ENCODE measurements at regions not wholly inside any gene's neighbourhood (a gene's known extent, or its start where the extent isn't known, plus 50 kb on each side); places are given as distances from the start of the nearest gene placed in this dataset.

GRCh38 chr4:12170308-12170707 is 741.6 kb upstream of the HS3ST1 start:
- H3K4me1 ChIP-seq = no peaks in the 10 kb centered on the region
- H3K4me3 ChIP-seq = no peak overlapping the region
- DNase-seq (ENCODE audit: low read depth in 1 of 2, low spot score in 1 of 2) (no peak), FAIRE-seq (no peak), ATAC-seq (no peak)
- H3K27ac ChIP-seq = no peak overlapping the region
- CTCF ChIA-PET = no interaction called here
- POLR2A ChIA-PET = no interaction called here
- under 1% methylated on average over 4 of the region's 4 CpGs for WGBS (ENCODE audit: missing lambda C conversion rate)
- TF ChIP-seq EHF (CRISPR knock-in tag; IDR thresholded peaks at IDR 0.05) = no peak
- TF ChIP-seq HOXB5 (CRISPR knock-in tag; IDR thresholded peaks at IDR 0.05) = no peak
- TF ChIP-seq ELK1 (IDR thresholded peaks at IDR 0.05; ENCODE audit: low read depth, low read length) = no peak
- no peak for TF ChIP-seq FOSL2 (IDR thresholded peaks at IDR 0.05)
- no peak for TF ChIP-seq FOSL2 (CRISPR knock-in tag; IDR thresholded peaks at IDR 0.05)
- TF ChIP-seq EHMT2 (IDR thresholded peaks at IDR 0.05; ENCODE audit: low read depth) = no peak
- no peak for TF ChIP-seq MAX (IDR thresholded peaks at IDR 0.05)
- no peak for TF ChIP-seq HMGXB4 (CRISPR knock-in tag; IDR thresholded peaks at IDR 0.05; ENCODE audit: borderline replicate concordance)
- no peak for TF ChIP-seq HOXA7 (CRISPR knock-in tag; IDR thresholded peaks at IDR 0.05)
- TF ChIP-seq RCOR1 (IDR thresholded peaks at IDR 0.05; ENCODE audit: low read depth, low read length) = no peak
- TF ChIP-seq USF2 (IDR thresholded peaks at IDR 0.05) = no peak
- TF ChIP-seq ATOH8 (CRISPR knock-in tag; IDR thresholded peaks at IDR 0.05; ENCODE audit: low read depth) = no peak
- TF ChIP-seq CHD4 (IDR thresholded peaks at IDR 0.05; ENCODE audit: borderline replicate concordance) = no peak
- no peak for TF ChIP-seq CBX8 (IDR thresholded peaks at IDR 0.05)
- no peak for TF ChIP-seq JUN (IDR thresholded peaks at IDR 0.05)
- no peak for TF ChIP-seq MYC (IDR thresholded peaks at IDR 0.05; ENCODE audit: borderline replicate concordance, low read length)
- no peak for TF ChIP-seq E2F6 (IDR thresholded peaks at IDR 0.05; ENCODE audit: borderline replicate concordance, low read depth)
- TF ChIP-seq FOSB (CRISPR knock-in tag; IDR thresholded peaks at IDR 0.05) = no peak
- TF ChIP-seq ZSCAN20 (CRISPR knock-in tag; IDR thresholded peaks at IDR 0.05) = no peak
- H3K4me2 ChIP-seq = no peak overlapping the region
- no peaks in the 10 kb centered on the region for H3K9me3 ChIP-seq

- DNase-seq (ENCODE audit: low read depth in 1 of 2, low spot score in 1 of 2) (no peak), FAIRE-seq (no peak), ATAC-seq (no peak)
- H3K4me1 ChIP-seq = no peaks in the 10 kb centered on the region
- H3K4me2 ChIP-seq = no peak overlapping the region
- ChIA-PET POLR2A (no interaction called here), CTCF (no interaction called here)
- no peak overlapping the region for H3K27ac ChIP-seq
- no peak overlapping the region for H3K4me3 ChIP-seq
- no peaks in the 10 kb centered on the region for H3K9me3 ChIP-seq
- TF ChIP-seq BCL3 (IDR thresholded peaks at IDR 0.05) (no peak), HMGXB4 (CRISPR knock-in tag; IDR thresholded peaks at IDR 0.05; ENCODE audit: borderline replicate concordance) (no peak), CBX2 (IDR thresholded peaks at IDR 0.05; ENCODE audit: borderline replicate concordance, low read depth) (no peak), BHLHE40 (IDR thresholded peaks at IDR 0.05; ENCODE audit: low read depth, low read length) (no peak), ZC3H11A (IDR thresholded peaks at IDR 0.05) (no peak), RCOR1 (IDR thresholded peaks at IDR 0.05; ENCODE audit: low read depth, low read length) (no peak), HDAC2 (IDR thresholded peaks at IDR 0.05) (no peak), FOSB (CRISPR knock-in tag; IDR thresholded peaks at IDR 0.05) (no peak), ESRRA (IDR thresholded peaks at IDR 0.05; ENCODE audit: borderline replicate concordance, low read length) (no peak), NFE2L2 (conservative IDR thresholded peaks at IDR 0.05; ENCODE audit: low read length) (no peak), HES2 (IDR thresholded peaks at IDR 0.05) (no peak), HOXB13 (CRISPR knock-in tag; IDR thresholded peaks at IDR 0.05; ENCODE audit: low read depth) (no peak), CHD2 (IDR thresholded peaks at IDR 0.05; ENCODE audit: low read length, partially characterized antibody) (no peak), ELK1 (IDR thresholded peaks at IDR 0.05; ENCODE audit: low read depth, low read length) (no peak), SREBF2 (IDR thresholded peaks at IDR 0.05) (no peak)
These were observed 736.9 kb upstream of the HS3ST1 start for GRCh38 chr4:12165616-12166015.
